WTC11 (cell line): ENCODE measurements at regions not wholly inside any gene's neighbourhood (a gene's known extent, or its start where the extent isn't known, plus 50 kb on each side); places are given as distances from the start of the nearest gene placed in this dataset.

Experiments used
- ATF1 ChIP-seq: sonication (generic); formaldehyde crosslinking; IDR thresholded peaks from 2 replicates; pipeline ENCODE4 v1.8.1; 2023; ENCODE audit warnings: mild to moderate bottlenecking, moderate library complexity, missing genetic modification reagents
- ATF3 ChIP-seq: sonication (generic); formaldehyde crosslinking; conservative IDR thresholded peaks from 2 replicates; pipeline ENCODE4 v1.8.1; 2022; ENCODE audit warnings: mild to moderate bottlenecking, missing genetic modification reagents
- ATF6 ChIP-seq: sonication (generic); formaldehyde crosslinking; IDR thresholded peaks from 2 replicates; pipeline ENCODE4 v1.8.1; 2023; ENCODE audit warnings: mild to moderate bottlenecking, missing genetic modification reagents
- CREB1 ChIP-seq: sonication (generic); formaldehyde crosslinking; IDR thresholded peaks from 2 replicates; pipeline ENCODE4 v1.8.0; 2023; ENCODE audit warnings: mild to moderate bottlenecking, missing genetic modification reagents
- FOXJ3 ChIP-seq: sonication (generic); formaldehyde crosslinking; IDR thresholded peaks from 2 replicates; pipeline ENCODE4 v1.9.0; 2021; ENCODE audit warnings: missing genetic modification reagents, mild to moderate bottlenecking, borderline replicate concordance
- GTF2I ChIP-seq: fragments of 250-450 bp; sonication (Bioruptor Pico); conservative IDR thresholded peaks from 2 replicates; pipeline ENCODE4 v1.4.0; 2021; ENCODE audit warnings: mild to moderate bottlenecking
- HMGA2 ChIP-seq: fragments of 250-450 bp; sonication (Bioruptor Pico); IDR thresholded peaks from 2 replicates; pipeline ENCODE4 v1.4.0; 2021; ENCODE audit warnings: mild to moderate bottlenecking, moderate library complexity
- IRF2 ChIP-seq: sonication (generic); formaldehyde crosslinking; IDR thresholded peaks from 2 replicates; pipeline ENCODE4 v1.8.0; 2022; ENCODE audit warnings: low read depth, missing genetic modification reagents, borderline replicate concordance
- MYBL2 ChIP-seq: sonication (generic); formaldehyde crosslinking; IDR thresholded peaks from 2 replicates; pipeline ENCODE4 v1.8.1; 2023; ENCODE audit warnings: mild to moderate bottlenecking, moderate library complexity, missing genetic modification reagents
- NFE2L1 ChIP-seq: sonication (generic); formaldehyde crosslinking; IDR thresholded peaks from 2 replicates; pipeline ENCODE4 v1.8.1; 2023; ENCODE audit warnings: missing genetic modification reagents
- NR1H2 ChIP-seq: sonication (generic); formaldehyde crosslinking; IDR thresholded peaks from 2 replicates; pipeline ENCODE4 v1.9.0; 2021; ENCODE audit warnings: mild to moderate bottlenecking, moderate library complexity, missing genetic modification reagents
- PRRX2 ChIP-seq: fragments of 250-450 bp; sonication (Bioruptor Pico); IDR thresholded peaks from 2 replicates; pipeline ENCODE4 v1.8.0; 2021; ENCODE audit warnings: mild to moderate bottlenecking
- RELA ChIP-seq: sonication (generic); formaldehyde crosslinking; IDR thresholded peaks from 2 replicates; pipeline ENCODE4 v1.8.1; 2022; ENCODE audit warnings: missing genetic modification reagents, mild to moderate bottlenecking, borderline replicate concordance
- SOX15 ChIP-seq: fragments of 250-450 bp; sonication (Bioruptor Pico); IDR thresholded peaks from 2 replicates; pipeline ENCODE4 v1.9.0; 2021; ENCODE audit warnings: mild to moderate bottlenecking
- TP53 ChIP-seq: sonication (generic); formaldehyde crosslinking; IDR thresholded peaks from 2 replicates; pipeline ENCODE4 v1.8.1; 2023; ENCODE audit warnings: mild to moderate bottlenecking, missing genetic modification reagents
- USF2 ChIP-seq: sonication (generic); formaldehyde crosslinking; IDR thresholded peaks from 2 replicates; pipeline ENCODE4 v1.8.1; 2023; ENCODE audit warnings: mild to moderate bottlenecking, missing genetic modification reagents, moderate library complexity
- ZNF219 ChIP-seq: sonication (generic); formaldehyde crosslinking; IDR thresholded peaks from 2 replicates; pipeline ENCODE4 v1.8.0; 2023; ENCODE audit warnings: missing genetic modification reagents, mild to moderate bottlenecking, borderline replicate concordance
- ZNF396 ChIP-seq: fragments of 250-450 bp; sonication (Bioruptor Pico); IDR thresholded peaks from 2 replicates; pipeline ENCODE4 v1.8.0; 2021; ENCODE audit warnings: mild to moderate bottlenecking, moderate library complexity, borderline replicate concordance
- TF ChIP-seq, protein P1 (sequence below): sonication (generic); formaldehyde crosslinking; IDR thresholded peaks from 2 replicates; pipeline ENCODE4 v1.8.1; 2022; ENCODE audit warnings: mild to moderate bottlenecking, missing genetic modification reagents, moderate library complexity, borderline replicate concordance
- TF ChIP-seq, protein P2 (sequence below): sonication (generic); formaldehyde crosslinking; IDR thresholded peaks from 2 replicates; pipeline ENCODE4 v1.8.0; 2023; ENCODE audit warnings: missing genetic modification reagents
- TF ChIP-seq, protein P3 (sequence below): fragments of 200-600 bp; IDR thresholded peaks from 2 replicates; pipeline ENCODE4 v1.8.0; 2022; ENCODE audit warnings: antibody characterized with exemption
- TF ChIP-seq, protein P4 (sequence below): fragments of 250-450 bp; sonication (Bioruptor Pico); IDR thresholded peaks from 2 replicates; pipeline ENCODE4 v1.9.0; 2021; ENCODE audit warnings: mild to moderate bottlenecking
- TF ChIP-seq, protein P5 (sequence below): sonication (generic); formaldehyde crosslinking; IDR thresholded peaks from 2 replicates; pipeline ENCODE4 v1.8.1; 2022; ENCODE audit warnings: low read depth, missing genetic modification reagents, borderline replicate concordance
- TF ChIP-seq, protein P6 (sequence below): sonication (generic); formaldehyde crosslinking; IDR thresholded peaks from 2 replicates; pipeline ENCODE4 v1.8.1; 2023; ENCODE audit warnings: mild to moderate bottlenecking, missing genetic modification reagents, moderate library complexity
- TF ChIP-seq, protein P7 (sequence below): sonication (generic); formaldehyde crosslinking; IDR thresholded peaks from 2 replicates; pipeline ENCODE4 v1.8.1; 2023; ENCODE audit warnings: mild to moderate bottlenecking, missing genetic modification reagents

DNA sequence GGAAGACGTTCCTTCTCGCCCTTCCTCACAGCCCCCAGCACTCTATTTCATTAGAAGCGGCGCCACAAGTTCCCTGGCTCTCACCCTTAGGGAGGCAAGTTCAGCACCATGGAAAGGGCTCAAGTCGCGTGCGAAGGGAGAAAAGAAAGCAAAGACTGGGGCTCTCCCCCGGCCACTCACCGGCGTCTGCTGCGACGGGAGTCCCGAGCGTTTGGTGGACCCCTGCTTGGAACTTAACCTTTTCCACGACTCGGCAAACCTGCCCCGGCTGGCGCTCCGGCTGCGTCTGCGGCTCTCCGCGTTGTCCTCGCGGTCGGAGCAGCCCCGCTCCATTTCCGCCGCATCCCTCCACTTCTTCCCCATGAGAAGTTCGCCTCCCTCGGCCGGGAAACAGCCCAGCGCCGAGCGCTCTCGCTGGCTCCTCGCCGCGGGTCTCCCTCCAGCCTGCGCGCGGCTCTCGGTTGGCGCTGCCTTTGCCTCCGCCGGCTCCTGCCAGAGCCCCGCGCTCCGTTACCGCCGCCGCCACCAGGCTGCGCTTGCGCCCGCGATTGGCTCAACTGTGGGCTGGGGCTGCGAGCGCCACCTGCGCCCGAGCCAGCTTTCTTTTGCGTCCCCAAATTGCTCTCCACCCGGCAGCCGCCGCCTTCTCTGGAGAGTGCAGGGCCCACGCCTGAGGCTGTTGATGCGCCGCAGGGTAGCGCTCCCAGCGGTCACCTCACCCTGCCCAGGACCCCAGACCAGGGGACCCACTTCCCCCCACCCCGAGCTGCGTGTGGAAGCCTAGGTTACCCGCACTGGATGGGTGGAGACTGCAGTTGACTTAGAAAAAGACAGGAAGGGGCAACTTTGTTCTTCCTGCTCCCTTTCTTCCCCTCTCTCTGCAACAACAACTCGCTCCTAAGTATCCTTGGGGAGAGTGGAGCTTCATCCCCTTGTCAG is 321.6 kb downstream of the CEMIP2 start (continued):
- TF ChIP-seq ZNF396 (CRISPR knock-in tag) (no peak), ATF1 (CRISPR knock-in tag) (no peak; the same call in 1 of the 2 replicates), TP53 (CRISPR knock-in tag) (peak; percentile 31; the same call in 1 of the 2 replicates), GTF2I (no peak), ATF3 (CRISPR knock-in tag) (no peak), NFE2L1 (CRISPR knock-in tag) (no peak), MYBL2 (CRISPR knock-in tag) (no peak; the same call in 1 of the 2 replicates), FOXJ3 (CRISPR knock-in tag) (no peak), CREB1 (CRISPR knock-in tag) (no peak), NR1H2 (no peak), IRF2 (CRISPR knock-in tag) (no peak), ATF6 (no peak), PRRX2 (CRISPR knock-in tag) (no peak), ZNF219 (peak; percentile 93; the same call in 1 of the 2 replicates), USF2 (CRISPR knock-in tag) (no peak), HMGA2 (CRISPR knock-in tag) (no peak), SOX15 (CRISPR knock-in tag) (no peak), RELA (CRISPR knock-in tag) (no peak)
- TF ChIP-seq, protein P1, sequence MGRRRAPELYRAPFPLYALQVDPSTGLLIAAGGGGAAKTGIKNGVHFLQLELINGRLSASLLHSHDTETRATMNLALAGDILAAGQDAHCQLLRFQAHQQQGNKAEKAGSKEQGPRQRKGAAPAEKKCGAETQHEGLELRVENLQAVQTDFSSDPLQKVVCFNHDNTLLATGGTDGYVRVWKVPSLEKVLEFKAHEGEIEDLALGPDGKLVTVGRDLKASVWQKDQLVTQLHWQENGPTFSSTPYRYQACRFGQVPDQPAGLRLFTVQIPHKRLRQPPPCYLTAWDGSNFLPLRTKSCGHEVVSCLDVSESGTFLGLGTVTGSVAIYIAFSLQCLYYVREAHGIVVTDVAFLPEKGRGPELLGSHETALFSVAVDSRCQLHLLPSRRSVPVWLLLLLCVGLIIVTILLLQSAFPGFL = no peak
- TF ChIP-seq, protein P2, sequence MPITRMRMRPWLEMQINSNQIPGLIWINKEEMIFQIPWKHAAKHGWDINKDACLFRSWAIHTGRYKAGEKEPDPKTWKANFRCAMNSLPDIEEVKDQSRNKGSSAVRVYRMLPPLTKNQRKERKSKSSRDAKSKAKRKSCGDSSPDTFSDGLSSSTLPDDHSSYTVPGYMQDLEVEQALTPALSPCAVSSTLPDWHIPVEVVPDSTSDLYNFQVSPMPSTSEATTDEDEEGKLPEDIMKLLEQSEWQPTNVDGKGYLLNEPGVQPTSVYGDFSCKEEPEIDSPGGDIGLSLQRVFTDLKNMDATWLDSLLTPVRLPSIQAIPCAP (CRISPR knock-in tag) = no peak; the same call in 1 of the 2 replicates
- TF ChIP-seq, protein P3, sequence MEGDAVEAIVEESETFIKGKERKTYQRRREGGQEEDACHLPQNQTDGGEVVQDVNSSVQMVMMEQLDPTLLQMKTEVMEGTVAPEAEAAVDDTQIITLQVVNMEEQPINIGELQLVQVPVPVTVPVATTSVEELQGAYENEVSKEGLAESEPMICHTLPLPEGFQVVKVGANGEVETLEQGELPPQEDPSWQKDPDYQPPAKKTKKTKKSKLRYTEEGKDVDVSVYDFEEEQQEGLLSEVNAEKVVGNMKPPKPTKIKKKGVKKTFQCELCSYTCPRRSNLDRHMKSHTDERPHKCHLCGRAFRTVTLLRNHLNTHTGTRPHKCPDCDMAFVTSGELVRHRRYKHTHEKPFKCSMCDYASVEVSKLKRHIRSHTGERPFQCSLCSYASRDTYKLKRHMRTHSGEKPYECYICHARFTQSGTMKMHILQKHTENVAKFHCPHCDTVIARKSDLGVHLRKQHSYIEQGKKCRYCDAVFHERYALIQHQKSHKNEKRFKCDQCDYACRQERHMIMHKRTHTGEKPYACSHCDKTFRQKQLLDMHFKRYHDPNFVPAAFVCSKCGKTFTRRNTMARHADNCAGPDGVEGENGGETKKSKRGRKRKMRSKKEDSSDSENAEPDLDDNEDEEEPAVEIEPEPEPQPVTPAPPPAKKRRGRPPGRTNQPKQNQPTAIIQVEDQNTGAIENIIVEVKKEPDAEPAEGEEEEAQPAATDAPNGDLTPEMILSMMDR = no peak
- TF ChIP-seq, protein P4, sequence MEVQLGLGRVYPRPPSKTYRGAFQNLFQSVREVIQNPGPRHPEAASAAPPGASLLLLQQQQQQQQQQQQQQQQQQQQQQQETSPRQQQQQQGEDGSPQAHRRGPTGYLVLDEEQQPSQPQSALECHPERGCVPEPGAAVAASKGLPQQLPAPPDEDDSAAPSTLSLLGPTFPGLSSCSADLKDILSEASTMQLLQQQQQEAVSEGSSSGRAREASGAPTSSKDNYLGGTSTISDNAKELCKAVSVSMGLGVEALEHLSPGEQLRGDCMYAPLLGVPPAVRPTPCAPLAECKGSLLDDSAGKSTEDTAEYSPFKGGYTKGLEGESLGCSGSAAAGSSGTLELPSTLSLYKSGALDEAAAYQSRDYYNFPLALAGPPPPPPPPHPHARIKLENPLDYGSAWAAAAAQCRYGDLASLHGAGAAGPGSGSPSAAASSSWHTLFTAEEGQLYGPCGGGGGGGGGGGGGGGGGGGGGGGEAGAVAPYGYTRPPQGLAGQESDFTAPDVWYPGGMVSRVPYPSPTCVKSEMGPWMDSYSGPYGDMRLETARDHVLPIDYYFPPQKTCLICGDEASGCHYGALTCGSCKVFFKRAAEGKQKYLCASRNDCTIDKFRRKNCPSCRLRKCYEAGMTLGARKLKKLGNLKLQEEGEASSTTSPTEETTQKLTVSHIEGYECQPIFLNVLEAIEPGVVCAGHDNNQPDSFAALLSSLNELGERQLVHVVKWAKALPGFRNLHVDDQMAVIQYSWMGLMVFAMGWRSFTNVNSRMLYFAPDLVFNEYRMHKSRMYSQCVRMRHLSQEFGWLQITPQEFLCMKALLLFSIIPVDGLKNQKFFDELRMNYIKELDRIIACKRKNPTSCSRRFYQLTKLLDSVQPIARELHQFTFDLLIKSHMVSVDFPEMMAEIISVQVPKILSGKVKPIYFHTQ (CRISPR knock-in tag) = no peak
- TF ChIP-seq, protein P5, sequence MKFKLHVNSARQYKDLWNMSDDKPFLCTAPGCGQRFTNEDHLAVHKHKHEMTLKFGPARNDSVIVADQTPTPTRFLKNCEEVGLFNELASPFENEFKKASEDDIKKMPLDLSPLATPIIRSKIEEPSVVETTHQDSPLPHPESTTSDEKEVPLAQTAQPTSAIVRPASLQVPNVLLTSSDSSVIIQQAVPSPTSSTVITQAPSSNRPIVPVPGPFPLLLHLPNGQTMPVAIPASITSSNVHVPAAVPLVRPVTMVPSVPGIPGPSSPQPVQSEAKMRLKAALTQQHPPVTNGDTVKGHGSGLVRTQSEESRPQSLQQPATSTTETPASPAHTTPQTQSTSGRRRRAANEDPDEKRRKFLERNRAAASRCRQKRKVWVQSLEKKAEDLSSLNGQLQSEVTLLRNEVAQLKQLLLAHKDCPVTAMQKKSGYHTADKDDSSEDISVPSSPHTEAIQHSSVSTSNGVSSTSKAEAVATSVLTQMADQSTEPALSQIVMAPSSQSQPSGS (CRISPR knock-in tag) = no peak
- TF ChIP-seq, protein P6, sequence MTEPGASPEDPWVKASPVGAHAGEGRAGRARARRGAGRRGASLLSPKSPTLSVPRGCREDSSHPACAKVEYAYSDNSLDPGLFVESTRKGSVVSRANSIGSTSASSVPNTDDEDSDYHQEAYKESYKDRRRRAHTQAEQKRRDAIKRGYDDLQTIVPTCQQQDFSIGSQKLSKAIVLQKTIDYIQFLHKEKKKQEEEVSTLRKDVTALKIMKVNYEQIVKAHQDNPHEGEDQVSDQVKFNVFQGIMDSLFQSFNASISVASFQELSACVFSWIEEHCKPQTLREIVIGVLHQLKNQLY = no peak
- TF ChIP-seq, protein P7, sequence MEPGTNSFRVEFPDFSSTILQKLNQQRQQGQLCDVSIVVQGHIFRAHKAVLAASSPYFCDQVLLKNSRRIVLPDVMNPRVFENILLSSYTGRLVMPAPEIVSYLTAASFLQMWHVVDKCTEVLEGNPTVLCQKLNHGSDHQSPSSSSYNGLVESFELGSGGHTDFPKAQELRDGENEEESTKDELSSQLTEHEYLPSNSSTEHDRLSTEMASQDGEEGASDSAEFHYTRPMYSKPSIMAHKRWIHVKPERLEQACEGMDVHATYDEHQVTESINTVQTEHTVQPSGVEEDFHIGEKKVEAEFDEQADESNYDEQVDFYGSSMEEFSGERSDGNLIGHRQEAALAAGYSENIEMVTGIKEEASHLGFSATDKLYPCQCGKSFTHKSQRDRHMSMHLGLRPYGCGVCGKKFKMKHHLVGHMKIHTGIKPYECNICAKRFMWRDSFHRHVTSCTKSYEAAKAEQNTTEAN (CRISPR knock-in tag) = 0 out of 2 replicates have a peak, but pooled peaks have one; percentile 66
